Upper lobe of left lung (tissue), 6 donors: ENCODE measurements at regions not wholly inside any gene's neighbourhood (a gene's known extent, or its start where the extent isn't known, plus 50 kb on each side); places are given as distances from the start of the nearest gene placed in this dataset.
"Not testable (repeated sequence)": the region's sequence is repeated elsewhere in the genome, so short reads cannot be mapped to it uniquely, and the experiment has no call there.

Experiments used
- ATAC-seq, 2 donors: fragments of 200-7000 bp; cut with Tn5 transposase; one replicate each; pipeline ENCODE4 v1.9.1; 2022; ENCODE audit warnings: mild to moderate bottlenecking in 2 of 2, moderate library complexity in 2 of 2; ENCODE audit not compliant: low FRiP score in 2 of 2
- DNase-seq, 2 donors: peaks; one replicate each; pipeline ENCODE4 v3.0.0-alpha.2; 2019 to 2020
- H3K27ac ChIP-seq, 4 donors: fragments of 200-600 bp; sonication (generic); one replicate each; pipeline ENCODE4 v1.5.1; 2016 to 2019
- H3K27me3 ChIP-seq, 4 donors: fragments of 200-600 bp; sonication (generic); one replicate each; pipeline ENCODE4 v1.5.1; 2017 to 2019
- H3K36me3 ChIP-seq, 4 donors: fragments of 200-600 bp; sonication (generic); one replicate each; pipeline ENCODE4 v1.5.1; 2016 to 2019
- H3K4me1 ChIP-seq, 4 donors: fragments of 200-600 bp; sonication (generic); one replicate each; pipeline ENCODE4 v1.5.1; 2018 to 2019
- H3K4me3 ChIP-seq, 4 donors: fragments of 200-600 bp; sonication (generic); one replicate each; pipeline ENCODE4 v1.5.1; 2017 to 2019; ENCODE audit warnings: mild to moderate bottlenecking in 2 of 4, moderate library complexity in 1 of 4
- H3K9me3 ChIP-seq, 4 donors: fragments of 200-600 bp; sonication (generic); one replicate each; pipeline ENCODE4 v1.5.1; 2018 to 2019
- CTCF ChIP-seq, 6 experiments: fragments of 450-650 bp in 4 of 6; fragments of 200-600 bp in 2 of 6; sonication (generic) in 2 of 6; IDR thresholded peaks; one replicate each; pipeline ENCODE4 v1.5.1; 2016 to 2019; ENCODE audit warnings: antibody characterized with exemption in 6 of 6
- EP300 ChIP-seq, 4 donors: sonication (generic); formaldehyde crosslinking; IDR thresholded peaks; one replicate each; pipeline ENCODE4 v1.5.1; 2017; ENCODE audit warnings: antibody characterized with exemption in 4 of 4, control low read depth in 2 of 4
- POLR2A ChIP-seq, 4 donors: fragments of 450-650 bp; IDR thresholded peaks; one replicate each; pipeline ENCODE4 v1.5.1; 2016 to 2017; ENCODE audit warnings: antibody characterized with exemption in 4 of 4, mild to moderate bottlenecking in 2 of 4
- POLR2AphosphoS5 ChIP-seq, 2 donors: sonication (generic); formaldehyde crosslinking; IDR thresholded peaks; one replicate each; pipeline ENCODE4 v1.5.1; 2017; ENCODE audit warnings: antibody characterized with exemption in 2 of 2
- WGBS, 2 donors: methylation state at CpG; one replicate each; pipeline ENCODE4 v1.1.5; 2017 to 2018; 5-methylcytosine and 5-hydroxymethylcytosine counted together
- donor health status: DM: no; HTN: no; CAD: no; lungs with moderate emphysema.
- donor health status: DM: no; HTN: yes; CAD: no; lungs with severe emphysema.

GRCh38 chr5:110968246-110969005 is 103.1 kb upstream of the TSLP start:
- TF ChIP-seq CTCF (IDR thresholded peaks at IDR 0.05) (no peak), EP300 (IDR thresholded peaks at IDR 0.05) (no peak), POLR2AphosphoS5 (IDR thresholded peaks at IDR 0.05) (no peak), POLR2A (IDR thresholded peaks at IDR 0.05) (no peak)
- Histone ChIP-seq H3K4me1 (no peaks in the 10 kb centered on the region), H3K36me3 (no peaks in the 10 kb centered on the region), H3K4me3 (no peak overlapping the region), H3K27ac (no peak overlapping the region), H3K9me3 (no peaks in the 10 kb centered on the region), H3K27me3 (no peaks in the 10 kb centered on the region)
- DNase-seq, result no peak
- ATAC-seq, result no peak
- WGBS, 2 donors, result 67 to 69% methylated on average over 4 of the region's 4 CpGs

- no peak for DNase-seq
- 50 to 60% methylated on average over 3 of the region's 3 CpGs for WGBS, 2 donors
- H3K27me3 ChIP-seq, result no peaks in the 10 kb centered on the region
- H3K27ac ChIP-seq, result no peak overlapping the region
- H3K4me3 ChIP-seq, result no peak overlapping the region
- H3K9me3 ChIP-seq, result no peaks in the 10 kb centered on the region
- ATAC-seq, result no peak
- no peaks in the 10 kb centered on the region for H3K4me1 ChIP-seq
- no peak for TF ChIP-seq EP300 (IDR thresholded peaks at IDR 0.05)
- no peak for TF ChIP-seq CTCF (IDR thresholded peaks at IDR 0.05)
- no peak for TF ChIP-seq POLR2AphosphoS5 (IDR thresholded peaks at IDR 0.05)
- TF ChIP-seq POLR2A (IDR thresholded peaks at IDR 0.05), result no peak
- no peaks in the 10 kb centered on the region for H3K36me3 ChIP-seq
Observed at GRCh38 chr5:110969502-110969901, 102.0 kb upstream of the TSLP start.

GRCh38 chr5:110973510-110973909 is 98.0 kb upstream of the TSLP start:
- no peak for DNase-seq
- TF ChIP-seq POLR2AphosphoS5 (IDR thresholded peaks at IDR 0.05) (no peak), EP300 (IDR thresholded peaks at IDR 0.05) (no peak), POLR2A (IDR thresholded peaks at IDR 0.05) (no peak), CTCF (IDR thresholded peaks at IDR 0.05) (no peak)
- Histone ChIP-seq H3K36me3 (no peaks in the 10 kb centered on the region), H3K4me1 (no peaks in the 10 kb centered on the region), H3K27me3 (no peaks in the 10 kb centered on the region), H3K9me3 (no peaks in the 10 kb centered on the region), H3K27ac (no peak overlapping the region), H3K4me3 (no peak overlapping the region)
- 37 to 48% methylated on average over 2 of the region's 2 CpGs for WGBS, 2 donors
- ATAC-seq, result no peak

- no peaks in the 10 kb centered on the region for H3K27me3 ChIP-seq
Observed at GRCh38 chr5:110977915-110978314, 93.6 kb upstream of the TSLP start.

GRCh38 chr5:110985882-110986281 is 85.6 kb upstream of the TSLP start:
- peak in 1 of 2 donors; percentile 34 for DNase-seq
- not testable (repeated sequence) for ATAC-seq, H3K27ac ChIP-seq, H3K4me3 ChIP-seq, H3K4me1 ChIP-seq, H3K9me3 ChIP-seq, H3K27me3 ChIP-seq, H3K36me3 ChIP-seq
- WGBS, 2 donors, result 67 to 77% methylated on average over 12 to 19 of the region's 19 CpGs

More at GRCh38 chr5:110977915-110978314, 93.6 kb upstream of the TSLP start:
- Histone ChIP-seq H3K4me1 (no peaks in the 10 kb centered on the region), H3K4me3 (no peak overlapping the region), H3K36me3 (no peaks in the 10 kb centered on the region), H3K27ac (no peak overlapping the region), H3K9me3 (no peaks in the 10 kb centered on the region)
- TF ChIP-seq CTCF (IDR thresholded peaks at IDR 0.05), result no peak
- no peak for TF ChIP-seq EP300 (IDR thresholded peaks at IDR 0.05)
- no peak for TF ChIP-seq POLR2A (IDR thresholded peaks at IDR 0.05)
- no peak for TF ChIP-seq POLR2AphosphoS5 (IDR thresholded peaks at IDR 0.05)
- WGBS, 2 donors, result 83 to 93% methylated on average over 1 of the region's 1 CpG
- ATAC-seq, result no peak
- DNase-seq, result no peak

- not testable (repeated sequence) for H3K36me3 ChIP-seq, H3K4me1 ChIP-seq, DNase-seq, H3K27ac ChIP-seq, H3K4me3 ChIP-seq, H3K27me3 ChIP-seq, H3K9me3 ChIP-seq, ATAC-seq
- 91 to 94% methylated on average over 3 of the region's 3 CpGs for WGBS, 2 donors
Observed at GRCh38 chr5:110987573-110987972, 83.9 kb upstream of the TSLP start.
